ENCODE measurements at regions not wholly inside any gene's neighbourhood (a gene's known extent, or its start where the extent isn't known, plus 50 kb on each side); places are given as distances from the start of the nearest gene placed in this dataset.
"Not testable (repeated sequence)": the region's sequence is repeated elsewhere in the genome, so short reads cannot be mapped to it uniquely, and the experiment has no call there.

DNA sequence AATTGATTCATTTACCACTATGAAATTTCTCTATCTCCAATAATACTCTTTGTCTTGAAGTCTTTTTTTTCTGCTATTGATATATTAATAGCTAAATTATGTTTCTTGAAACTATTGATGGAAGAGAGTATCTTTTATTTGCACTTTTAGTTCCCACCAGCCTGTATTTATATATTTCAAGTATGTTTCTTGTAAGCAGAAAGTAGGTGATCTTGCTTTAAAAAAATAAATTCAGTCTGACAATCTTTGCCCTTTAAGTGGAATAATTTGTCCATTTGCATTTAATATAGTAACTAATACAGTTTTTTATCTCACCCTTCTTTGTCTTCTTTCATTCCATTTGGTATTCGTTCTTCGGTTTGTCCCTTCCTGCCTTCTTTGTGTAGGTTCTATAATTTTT lies 790.5 kb downstream of the MCTP2 start:
- DNase-seq: no peak

DNA sequence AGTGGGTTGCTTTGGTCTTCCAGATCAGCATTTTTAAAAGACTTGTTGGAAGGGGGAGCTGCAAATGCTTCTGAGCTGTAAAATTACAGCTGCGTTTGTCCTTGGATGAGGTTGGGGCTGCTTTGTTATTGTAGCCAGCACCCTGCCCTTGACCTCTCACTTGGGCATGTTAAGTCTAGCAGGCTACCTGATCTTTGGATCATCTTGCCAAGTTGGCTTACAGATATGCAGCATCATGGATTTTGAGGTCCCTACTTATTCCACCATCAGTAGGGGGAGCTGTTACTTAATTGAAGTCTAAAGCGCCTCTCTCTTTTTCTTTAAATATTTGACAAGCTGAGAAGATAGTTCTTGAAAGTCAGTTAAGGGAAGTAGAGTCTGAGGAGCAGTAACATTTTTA lies 793.0 kb downstream of the MCTP2 start:
- no peak for DNase-seq

DNA sequence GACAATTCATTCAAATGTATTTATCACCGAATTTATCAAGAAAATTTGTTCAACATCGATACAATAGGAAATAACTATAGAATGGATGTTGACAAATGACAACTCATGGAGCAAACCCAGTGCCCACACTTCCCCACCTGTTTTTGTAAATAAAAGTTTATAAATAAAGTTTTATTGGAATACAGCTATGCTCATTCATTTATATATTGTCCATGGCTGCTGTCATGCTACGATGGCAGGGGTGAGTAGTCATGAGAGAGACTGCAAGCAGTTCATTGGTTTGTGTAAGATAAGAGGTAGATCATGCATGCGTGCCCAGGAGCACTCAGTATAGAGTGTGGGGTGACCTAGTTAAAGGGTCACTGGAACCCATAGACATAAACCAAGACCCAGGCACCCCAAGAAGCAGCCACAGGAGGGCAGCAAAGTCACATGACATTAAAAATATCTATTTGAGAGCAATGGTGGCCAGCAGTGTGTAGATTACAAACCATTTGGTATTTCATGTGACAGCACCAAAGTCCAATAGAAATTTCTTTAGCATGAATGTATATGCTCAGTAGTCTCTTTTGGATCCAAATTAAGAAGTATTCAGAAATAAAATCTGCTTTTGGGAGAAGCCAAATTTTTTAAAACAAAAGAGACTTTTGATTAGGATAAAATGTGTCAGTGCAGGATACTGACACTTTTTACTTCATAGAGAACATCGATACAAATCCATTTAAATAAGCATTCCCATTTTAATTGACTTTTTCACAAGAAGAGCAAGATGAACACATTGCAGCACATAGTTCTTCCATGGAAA lies 794.8 kb downstream of the MCTP2 start:
- DNase-seq: no peak

DNA sequence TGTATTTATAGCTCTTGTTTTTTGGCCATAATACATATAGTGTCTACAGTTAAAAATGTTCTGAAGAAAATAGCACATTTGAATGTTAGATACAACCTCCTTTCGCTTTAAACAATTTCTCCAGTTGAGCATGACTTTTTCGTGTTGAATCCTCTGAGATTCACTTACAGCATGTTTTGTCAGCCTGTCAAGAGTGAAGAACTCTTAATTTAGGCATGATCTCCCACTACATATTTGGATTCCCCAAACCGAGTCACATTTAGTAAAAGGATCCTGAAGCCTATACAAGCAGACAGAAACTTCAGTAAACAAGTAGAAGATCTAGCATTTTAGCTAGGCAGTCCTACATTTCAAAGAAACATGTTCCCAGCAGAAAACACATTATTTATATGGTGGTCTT lies 796.6 kb downstream of the MCTP2 start:
- no peak for DNase-seq

DNA sequence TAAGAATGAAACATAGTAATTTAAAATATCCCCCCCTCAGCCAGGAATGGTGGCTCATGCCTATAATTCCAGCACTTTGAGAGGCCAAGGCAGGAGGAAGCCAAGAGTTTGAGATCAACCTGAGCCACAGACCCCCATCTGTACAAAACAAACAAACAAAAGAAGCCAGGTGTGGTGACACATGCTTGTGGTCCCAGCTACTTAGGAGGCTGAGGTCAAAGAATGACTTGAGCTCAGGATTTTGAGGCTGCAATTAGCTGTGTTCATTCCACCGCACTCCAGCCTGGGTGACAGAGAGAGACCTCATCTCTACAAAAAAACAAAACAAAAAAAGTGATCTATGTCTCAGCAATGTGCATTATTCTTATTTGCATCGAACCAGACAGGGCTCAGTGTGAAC lies 800.8 kb downstream of the MCTP2 start:
- DNase-seq: no peak

DNA sequence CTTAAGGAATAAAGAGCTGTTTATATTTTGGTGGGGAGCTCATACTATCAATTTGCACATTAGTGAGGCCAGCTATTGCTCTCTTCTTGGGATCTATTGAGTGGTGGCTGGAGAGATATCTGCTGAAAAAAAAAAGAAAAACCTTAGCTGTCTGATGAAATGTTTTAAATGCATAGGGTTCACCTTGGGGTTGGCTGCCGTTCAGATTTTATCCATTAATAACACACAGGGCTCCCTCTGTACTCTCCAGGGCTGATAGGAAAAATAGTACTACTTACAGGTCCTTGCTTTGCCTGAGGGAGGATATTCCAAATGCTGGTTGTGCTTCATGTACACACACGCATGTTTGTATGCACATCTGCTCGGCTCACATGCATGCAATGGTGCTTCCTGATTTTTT lies 803.7 kb downstream of the MCTP2 start:
- no peak for DNase-seq

DNA sequence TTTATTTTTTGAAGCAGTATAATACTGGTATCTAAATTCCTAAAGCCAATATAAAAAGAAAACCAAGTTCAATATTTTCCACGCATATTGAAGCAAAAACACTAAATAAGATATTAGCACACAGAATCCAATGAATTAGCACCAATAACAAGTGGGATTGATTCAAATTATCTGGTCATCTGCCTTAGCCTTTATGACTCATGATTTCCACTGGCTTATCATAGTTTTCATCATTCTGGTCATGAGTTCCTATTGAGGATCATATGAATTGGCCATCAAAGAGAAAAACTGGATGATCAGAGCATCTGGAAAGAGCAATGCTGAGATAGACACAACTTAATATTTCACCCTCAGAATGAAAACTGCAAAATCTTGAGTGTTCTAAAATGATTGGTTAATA lies 809.9 kb downstream of the MCTP2 start:
- no peak for DNase-seq

DNA sequence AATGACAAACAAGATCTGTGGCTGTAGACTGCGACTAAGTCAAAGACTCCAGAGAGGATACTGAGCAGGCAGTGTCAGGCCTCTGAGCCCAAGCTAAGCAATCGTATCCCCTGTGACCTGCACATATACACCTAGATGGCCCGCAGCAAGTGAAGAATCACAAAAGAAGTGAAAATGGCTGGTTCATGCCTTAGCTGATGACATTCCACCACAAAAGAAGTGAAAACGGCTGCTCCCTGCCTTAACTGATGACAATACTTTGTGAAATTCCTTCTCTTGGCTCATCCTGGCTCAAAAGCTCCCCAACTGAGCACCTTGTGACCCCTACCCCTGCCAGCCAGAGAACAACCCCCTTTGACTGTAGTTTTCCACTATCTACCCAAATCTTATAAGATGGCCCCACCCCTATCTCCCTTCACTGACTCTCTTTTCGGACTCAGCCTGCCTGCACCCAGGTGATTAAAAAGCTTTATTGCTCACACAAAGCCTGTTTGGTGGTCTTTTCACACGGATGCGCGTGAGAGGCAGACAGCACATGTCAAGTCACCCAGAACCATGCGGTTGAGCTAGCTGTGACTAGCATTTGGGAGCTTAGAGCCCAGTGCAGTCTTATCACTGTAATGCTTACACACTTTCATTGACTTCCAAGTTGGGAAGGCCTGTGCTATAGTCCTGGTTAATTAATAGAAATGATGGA lies 812.0 kb downstream of the MCTP2 start:
- not testable (repeated sequence) for DNase-seq

DNA sequence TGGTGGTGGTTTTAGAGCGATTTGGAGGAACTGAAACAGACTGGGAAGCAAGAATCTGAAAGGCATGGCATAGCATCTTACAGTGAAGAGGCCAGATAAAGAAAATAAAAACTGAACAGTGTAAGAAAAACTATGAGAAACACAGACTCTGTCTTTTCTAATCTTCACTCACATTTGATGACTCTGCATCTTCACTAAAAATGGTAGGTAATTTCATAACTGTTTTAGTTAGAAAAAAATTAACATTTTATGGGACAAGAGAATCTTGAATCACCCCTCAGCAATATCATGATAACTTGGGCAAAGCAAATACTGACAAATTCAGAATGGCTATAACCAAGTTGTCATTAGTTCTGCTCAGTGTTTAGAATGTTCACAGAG lies 812.6 kb downstream of the MCTP2 start:
- no peak for DNase-seq

DNA sequence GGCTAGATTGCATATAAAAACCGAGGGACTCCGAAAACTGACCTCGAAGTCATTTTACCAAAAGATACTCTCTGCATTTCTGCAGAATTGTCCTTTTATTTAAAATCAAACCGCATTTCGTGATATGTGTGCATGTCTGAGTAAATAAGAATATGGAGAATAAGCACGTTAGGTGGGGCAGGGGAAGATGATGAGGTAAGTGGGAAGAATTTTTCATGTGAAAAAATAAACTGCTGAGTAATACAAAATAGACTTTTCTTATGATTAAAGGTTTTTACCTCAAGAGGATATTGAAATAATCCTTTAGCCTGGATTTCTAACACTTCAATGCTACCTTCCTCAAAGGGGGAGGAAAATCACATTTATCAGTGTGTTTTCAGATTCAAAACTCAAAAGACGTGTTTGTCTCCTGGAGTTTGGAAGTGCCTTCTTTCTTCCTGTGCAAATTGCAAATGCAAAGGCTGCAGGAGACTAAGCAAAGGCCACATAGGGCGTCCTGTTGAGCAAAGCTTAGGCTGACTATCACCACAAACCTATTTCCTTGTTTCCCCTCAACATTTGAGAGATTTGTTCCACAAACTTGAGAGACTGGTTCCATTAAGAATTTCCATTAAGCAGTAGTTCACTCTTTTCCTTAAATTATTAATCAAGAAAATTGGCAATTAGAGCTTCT lies 813.5 kb downstream of the MCTP2 start:
- DNase-seq: no peak

DNA sequence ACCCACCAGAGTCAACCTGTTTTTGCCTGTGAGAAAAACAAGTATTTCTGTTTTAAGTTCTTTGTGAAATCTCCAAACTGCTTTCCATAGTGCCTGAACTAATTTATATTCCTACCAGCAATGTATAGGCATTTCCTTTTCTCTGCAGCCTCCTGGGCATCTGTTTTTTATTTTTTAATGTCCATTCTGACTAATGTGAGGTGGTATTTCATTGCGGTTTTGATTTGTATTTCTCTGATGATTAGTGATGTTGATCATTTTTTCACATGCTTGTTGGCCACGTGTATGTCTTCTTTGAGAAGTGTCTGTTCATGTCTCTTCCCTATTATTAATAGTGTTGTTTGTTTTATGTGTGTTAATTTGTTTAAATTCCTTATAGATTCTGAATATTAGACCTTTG lies 820.5 kb downstream of the MCTP2 start:
- no peak for DNase-seq

DNA sequence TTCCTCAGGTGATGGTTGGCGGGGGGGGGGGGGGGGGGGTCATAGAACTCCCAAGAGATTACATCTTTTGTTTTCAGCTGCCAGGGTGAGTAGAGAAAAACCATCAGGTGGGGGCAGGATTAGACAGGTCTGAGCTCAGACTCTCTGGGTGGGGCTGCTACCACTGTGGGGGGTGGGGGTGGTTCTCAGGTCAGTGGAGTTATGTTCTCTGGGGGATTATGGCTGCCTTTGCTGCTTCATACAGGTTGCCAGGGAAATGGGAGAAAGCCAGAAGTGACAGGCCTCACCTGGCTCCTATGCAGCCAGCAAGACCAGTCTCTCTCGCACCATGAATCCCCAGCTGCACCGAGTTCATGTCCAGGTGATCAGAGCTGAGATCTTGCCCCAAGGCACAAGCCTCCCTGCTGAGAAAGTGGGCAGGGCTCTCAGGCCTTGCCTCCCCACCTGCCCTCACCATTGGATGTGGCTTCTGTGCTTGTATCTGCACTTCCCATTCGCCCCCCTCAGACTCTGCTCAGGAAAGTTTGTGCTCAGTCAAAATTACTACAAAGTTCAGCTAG lies 828.1 kb downstream of the MCTP2 start:
- DNase-seq: no peak

DNA sequence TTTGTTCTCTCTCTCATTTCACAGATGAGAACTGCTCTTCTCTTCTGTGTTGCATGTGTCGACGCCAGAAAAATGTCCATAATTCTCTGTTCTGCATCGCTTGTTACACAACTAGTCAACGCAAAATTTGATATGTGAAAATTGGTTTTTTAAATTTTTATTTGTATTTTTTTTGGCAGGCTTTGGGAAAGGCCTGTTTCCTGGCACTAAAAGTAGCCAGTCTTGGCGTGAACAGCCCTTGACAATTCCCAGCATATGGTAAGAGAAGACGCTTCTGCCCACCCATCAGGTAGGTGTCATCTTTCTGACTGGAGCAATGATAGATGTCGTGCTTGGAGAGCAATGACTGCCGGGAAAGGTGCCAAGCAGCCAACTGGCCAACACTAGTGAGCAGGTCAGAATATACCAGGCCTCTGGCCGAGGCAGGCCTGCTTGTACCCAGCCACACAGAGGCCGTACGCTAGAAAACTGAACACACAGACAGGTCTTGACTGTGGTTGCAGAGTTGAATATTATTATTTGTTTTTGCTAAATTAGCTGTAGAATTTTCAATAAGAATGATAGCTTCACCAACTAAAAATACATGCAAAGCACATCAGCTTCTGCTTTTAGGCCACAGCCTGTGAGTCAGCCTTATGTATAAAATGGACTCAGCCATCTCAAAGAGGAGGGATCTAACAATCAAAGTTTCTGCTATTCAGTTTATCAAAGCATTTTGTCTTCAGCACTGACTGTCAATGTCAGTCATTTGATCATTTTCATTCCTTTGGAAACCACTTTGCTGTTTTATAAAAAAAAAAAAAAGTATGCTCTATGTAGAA lies 837.5 kb downstream of the MCTP2 start:
- DNase-seq: no peak

DNA sequence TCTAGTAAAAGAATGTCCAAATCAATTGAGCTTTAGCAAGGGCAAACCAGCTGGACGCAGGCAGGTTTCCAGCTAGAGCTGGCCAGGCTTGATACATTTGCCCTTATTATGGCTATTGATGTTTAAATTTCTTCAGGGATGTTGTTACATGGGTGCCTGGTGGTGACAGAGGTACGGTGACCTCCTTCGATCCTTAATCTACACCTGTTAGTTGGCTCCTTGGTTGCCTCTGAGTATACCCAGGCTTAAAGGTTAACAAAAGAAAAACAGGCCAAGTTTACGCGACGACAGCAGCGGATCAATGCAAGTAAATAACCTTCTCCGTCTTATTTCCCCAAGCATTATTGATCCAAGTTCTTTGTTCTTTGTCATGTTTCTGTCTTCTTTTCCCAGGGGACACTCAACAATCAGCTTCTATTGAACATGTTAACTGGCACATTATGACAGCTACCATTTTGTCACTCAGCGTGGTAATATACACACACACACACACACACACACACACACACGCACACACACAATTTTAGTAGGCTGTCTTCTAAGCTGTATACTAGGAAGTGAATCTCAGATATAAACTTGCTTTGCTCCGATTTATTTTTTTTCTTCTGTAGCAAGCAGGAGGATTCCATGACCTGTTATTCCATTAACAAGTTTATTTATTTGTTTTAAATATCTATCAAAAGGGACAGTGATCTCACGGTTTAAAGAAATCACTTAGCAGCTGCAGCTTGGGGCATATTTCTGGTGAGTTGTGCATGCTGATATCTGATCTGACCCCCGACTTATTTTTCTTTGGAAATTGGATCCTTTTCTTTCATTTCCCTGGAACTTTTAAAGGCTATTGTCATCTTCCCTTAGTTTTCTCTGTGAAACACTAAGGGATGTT lies 844.7 kb downstream of the MCTP2 start:
- DNase-seq: no peak

DNA sequence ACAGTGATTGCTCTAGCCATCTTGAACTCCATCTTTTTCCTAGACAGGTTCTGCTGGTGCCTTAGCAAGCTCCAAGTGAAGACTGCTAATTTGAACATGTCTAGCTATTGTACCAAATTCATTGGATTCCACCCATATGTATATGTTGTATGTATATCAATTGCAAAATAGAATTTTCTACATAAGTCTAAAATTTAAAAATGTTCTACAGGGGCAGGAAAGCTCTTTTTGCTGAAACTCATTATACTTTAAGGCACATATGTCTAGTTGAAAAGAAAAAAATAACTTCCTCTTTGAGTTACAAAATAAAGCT lies 845.3 kb downstream of the MCTP2 start:
- no peak for DNase-seq

DNA sequence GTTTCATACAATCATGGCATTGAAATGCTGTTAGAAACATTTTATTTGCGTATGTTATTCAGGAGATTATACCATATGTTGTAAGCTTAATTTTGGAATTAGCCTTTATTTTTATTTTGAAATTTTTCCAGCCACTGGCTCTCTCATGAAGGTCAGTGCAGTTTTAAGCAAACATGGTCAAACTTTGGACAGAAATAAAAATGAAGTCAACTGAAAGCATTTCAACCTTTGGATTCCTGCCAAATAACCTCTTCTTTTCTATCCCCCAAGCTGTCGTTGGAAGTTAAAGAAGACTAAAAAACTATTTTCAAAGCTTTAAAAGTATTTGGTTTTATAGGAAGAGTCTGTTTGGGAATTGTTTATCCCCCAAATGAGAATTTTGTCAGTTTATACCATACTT lies 846.6 kb downstream of the MCTP2 start:
- DNase-seq: no peak

DNA sequence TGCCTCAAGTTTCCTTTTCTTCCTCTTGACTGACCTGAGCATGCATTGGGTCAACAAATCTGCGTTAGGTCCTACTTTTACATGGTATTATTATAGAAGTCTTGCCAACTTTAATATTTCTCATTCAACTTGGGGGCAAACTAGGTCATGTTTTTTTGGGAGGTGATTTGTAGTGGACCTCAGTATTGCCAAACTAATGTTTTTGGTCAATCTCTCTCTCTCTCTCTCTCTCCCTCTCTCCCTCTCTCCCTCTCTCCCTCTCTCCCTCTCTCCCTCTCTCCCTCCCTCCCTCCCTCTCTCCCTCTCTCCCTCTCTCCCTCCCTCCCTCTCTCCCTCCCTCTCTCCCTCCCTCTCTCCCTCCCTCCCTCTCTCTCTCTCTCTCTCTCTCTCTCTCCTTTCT lies 848.9 kb downstream of the MCTP2 start:
- not testable (repeated sequence) for DNase-seq

DNA sequence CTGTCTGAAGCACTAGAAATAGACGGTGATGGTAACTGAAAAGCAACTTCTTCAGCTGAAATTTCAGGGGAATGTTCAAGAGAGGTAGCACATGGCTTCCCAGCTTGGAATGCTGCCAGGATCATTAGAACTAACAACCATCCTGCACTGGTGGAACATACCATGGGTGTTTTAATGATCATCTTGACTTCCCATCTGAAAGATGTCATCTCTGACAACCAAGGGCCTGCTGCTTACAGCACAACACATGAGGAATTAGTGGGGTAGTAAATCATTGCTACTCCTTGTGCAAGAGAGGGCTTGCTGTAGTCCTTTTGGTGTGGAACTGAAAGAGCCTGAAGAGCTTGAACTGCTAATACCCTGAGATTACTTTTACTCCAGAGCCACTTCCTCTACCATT lies 853.7 kb downstream of the MCTP2 start:
- DNase-seq: no peak

DNA sequence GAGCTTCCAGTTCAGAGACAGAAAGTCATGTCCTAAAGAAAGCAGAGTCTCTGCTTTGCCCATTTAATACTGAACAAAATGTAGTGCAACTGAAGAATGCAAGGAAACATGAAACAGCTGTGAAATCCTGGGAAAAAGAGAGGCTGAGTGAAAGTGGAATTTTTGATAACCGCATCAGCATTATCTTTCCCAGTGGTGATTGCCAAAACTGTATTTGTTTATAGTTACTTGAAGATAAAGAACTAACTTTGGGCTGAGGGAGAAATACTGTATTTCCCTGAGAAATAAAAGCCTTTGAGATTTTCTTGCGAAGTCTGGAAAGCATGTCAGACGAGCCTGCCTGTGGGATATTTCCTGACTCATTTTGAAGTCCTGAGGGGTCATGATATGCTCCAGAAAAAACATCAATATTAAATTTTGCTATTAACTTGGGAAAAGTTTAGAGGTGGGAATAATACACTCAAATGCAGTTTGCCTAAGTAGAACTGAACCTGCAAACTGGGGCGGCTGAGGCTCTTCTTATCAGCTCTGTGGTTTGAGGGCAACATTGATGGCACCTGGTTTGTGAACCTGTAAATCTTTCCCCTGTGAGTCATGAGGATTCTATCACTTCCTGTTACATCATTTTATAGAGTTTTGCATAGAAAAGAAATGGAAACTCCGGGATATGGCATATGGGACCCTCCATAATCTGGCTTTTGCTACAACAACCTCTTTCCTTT lies 855.3 kb downstream of the MCTP2 start:
- DNase-seq: no peak

DNA sequence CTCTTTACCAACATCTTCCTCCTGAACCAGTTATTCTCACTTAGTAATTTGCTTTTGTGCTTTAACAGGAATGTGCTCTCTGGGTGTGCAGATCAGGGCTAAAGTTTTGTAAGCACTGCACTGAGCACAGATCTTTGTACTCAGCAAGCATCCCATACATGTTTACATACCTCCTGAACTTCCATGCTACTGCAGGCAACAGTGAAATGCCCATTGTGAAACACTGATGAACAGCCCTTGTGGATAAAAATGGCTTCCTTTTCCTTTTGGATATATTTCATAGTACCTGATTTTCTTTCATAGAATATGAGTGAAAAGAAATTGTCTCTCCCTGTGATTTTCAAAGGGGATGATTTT lies 855.9 kb downstream of the MCTP2 start:
- no peak for DNase-seq

DNA sequence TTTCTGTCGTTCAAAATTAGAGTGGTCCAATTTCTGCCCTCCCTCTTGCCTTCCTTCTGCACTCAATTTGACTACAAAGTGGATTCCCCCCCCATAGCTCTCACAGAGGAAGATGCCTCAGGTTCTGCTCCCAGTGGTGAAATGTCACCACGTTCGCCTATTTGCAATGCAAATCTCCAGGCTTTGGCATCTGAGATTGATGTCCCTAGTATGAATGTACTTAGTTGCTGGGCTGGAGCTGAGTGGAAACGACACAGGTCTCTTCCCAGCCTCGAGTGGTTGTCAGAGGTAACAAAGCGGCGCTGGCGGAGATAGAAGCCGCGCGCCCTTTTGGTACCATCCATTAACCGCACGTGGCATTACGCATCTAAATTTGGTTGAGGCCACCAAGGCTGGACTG lies 860.1 kb downstream of the MCTP2 start:
- DNase-seq: no peak

DNA sequence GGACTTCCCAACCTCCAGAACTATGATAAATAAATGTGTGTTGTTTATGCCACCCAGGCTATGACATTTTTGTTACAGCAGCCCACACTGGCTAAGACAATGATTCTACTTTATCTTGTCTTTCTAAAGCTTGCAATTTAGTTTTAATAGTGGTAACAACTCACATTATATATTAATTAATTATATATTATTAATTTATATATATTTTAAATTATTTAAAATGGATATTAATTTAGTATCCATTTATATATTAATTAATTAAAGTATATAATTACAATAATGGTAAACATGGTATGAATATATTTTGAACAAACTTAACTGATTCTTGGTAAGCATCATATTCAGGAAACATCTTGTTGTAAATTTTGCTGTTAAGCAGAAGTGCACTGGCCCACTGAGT lies 863.9 kb downstream of the MCTP2 start:
- DNase-seq: no peak

Measured in activated T-cell treated with anti-CD3 and anti-CD28 coated beads for 4 hours (primary cell).